ENCODE measurements at regions not wholly inside any gene's neighbourhood (a gene's known extent, or its start where the extent isn't known, plus 50 kb on each side); places are given as distances from the start of the nearest gene placed in this dataset.

DNA sequence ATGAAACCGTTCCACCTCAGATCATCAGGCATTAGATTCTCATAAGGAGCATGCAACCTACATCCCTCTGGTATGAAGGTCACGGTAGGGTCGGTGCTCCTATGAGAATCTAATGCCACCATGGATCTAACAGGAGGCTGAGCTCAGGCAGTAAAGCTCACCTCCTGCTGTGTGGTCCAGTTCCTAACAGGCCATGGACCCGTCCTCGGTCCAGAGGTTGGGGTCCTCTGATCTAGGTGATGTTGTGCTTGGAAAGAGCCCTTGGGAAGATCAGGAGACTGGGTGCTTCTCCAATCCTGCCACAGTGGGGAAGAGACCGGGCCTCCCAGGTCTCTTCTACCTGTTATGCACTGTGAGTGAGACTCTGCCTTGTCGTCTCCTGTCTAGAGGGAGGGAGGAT is 104.6 kb downstream of the ACKR3 start:
- DNase-seq, result no peak

DNA sequence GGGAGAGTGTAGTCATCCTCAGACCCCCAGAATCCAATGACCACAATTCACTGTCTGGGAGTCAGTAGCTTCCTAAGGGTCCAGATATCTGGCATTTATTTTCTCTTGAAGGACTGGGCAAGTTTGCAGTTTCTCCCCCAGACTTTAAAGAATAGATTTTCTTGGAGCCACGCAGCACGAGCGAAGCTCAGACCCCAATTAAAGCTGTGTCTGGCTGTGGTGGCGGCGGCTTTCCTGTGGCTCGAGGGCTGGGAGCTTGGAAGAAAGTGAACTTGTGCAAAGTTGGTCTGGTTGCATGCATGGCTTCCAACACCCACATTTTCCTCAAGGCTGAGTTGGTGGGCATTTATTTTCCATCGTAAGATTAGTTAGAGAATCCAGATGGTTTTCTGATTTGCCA is 105.0 kb downstream of the ACKR3 start:
- DNase-seq, result no peak

DNA sequence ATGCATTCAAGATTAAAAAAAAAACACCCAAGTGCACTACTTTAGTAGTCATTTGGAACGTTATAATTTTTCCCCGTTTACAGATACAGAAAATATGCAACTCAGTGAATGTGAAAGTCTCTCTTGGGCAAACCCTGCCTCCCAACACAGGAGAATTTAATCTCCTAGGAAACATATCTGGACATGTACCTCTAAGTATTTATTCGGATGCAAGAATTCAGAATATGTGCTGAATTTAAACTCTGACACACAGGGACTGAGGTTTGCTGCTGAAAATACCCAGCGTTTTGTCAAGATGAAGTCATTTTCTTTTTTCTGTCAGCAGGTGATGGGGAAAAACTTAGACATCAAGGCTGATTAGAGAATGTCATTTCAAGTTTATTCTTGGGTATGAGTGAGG is 105.4 kb downstream of the ACKR3 start:
- DNase-seq, result no peak

DNA sequence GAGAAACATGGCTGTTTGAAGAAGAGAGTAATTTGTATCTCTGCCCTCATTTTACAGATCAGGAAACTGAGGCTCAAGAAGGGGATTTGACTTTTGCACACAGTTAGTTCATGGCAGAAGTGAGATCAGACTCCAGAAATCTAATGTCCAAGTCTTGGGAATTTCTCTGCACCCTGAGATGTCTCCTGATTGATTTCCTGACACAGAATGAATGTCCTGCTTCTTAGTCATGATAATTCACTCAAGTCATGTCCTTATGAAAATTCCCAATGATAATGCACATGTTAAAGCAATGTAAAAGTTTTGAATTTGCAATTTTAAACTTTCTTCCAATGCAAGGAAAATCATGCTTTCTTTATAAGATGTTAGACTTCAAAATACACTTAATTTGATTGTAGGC is 105.9 kb downstream of the ACKR3 start:
- DNase-seq, result no peak

DNA sequence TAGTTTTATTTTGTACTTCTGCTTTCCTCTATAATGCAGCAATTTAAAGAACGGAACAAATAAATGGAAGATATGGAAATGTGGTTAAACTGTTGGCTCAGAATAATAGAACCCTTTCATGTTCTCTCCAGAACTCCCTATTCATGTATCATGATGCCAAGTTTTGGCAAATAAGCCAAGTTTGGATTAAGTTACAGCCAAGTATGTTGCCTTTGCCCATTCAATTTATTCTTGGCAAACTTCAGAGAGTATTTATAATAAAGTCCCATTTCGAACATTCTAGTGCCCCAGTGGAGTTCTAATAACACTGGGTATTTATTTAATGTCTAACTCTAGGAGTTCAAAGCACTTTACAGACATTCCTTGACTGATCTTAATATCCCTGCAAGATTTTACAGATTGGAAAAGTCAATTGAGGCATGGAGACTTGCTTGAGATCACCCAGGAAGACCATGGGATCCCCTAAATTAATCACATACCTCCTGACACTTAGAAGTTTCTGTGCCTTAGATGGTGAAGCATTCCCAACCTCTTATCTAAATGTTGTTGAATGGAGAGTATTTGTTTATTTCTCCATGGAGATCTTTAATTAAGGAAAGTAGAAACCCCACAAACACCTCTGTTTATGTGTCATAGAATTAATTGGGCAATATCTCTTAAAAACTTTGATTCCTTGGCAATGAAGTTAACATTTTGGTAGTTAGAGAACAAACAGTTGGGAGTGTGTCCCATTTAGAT is 106.7 kb downstream of the ACKR3 start:
- DNase-seq, result no peak

DNA sequence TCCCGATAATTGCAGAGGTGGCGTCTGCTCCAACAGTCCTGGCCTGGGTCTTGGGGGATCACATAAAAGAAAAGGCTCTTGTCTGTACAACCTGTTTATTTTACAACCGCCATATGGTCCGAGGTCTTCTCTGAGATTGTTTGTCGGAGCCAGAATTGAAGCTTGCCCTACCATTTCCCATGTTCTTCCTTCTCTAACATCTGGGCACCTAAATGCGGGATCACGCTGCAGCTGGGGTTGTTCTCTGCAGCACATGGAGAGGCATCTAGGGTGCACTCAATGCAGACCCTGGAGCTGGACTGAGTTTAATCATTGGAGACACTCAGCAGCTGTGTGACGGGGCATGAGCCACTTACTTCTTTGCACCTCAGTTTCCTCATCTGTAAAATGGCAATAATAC is 107.7 kb downstream of the ACKR3 start:
- no peak for DNase-seq

DNA sequence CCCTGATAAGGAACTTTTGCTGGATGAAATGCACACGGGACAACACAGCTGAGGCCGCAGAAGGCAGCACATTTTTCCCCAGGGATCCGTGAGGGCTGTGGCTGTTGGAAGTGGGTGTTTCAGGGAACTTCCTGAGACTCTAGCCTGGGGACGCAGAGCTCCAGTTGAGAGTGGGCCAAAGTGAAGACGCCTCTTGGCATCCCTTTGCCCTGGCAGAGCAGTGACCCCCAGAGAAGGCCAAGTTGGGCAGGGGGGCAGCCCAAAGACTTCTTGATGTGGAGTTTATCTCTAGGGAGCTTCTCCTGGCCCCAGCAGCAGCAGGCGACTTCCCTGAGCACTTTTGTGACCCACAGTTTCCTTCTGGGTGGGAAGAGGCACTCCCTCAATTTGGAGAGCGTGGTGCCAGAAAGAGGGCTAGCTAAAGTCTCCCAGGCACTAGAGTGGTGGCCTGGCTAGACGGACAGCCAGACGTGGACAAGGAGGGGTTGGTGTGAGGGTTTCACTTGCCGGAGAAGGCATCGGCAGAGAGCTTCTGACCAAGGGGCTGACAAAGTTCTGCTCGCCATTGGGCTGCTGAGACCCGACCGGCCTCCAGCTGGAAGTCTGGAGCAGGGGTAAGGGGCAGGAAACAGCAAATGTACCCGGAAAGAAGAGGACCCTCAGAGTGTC is 108.8 kb downstream of the ACKR3 start:
- DNase-seq, result no peak

DNA sequence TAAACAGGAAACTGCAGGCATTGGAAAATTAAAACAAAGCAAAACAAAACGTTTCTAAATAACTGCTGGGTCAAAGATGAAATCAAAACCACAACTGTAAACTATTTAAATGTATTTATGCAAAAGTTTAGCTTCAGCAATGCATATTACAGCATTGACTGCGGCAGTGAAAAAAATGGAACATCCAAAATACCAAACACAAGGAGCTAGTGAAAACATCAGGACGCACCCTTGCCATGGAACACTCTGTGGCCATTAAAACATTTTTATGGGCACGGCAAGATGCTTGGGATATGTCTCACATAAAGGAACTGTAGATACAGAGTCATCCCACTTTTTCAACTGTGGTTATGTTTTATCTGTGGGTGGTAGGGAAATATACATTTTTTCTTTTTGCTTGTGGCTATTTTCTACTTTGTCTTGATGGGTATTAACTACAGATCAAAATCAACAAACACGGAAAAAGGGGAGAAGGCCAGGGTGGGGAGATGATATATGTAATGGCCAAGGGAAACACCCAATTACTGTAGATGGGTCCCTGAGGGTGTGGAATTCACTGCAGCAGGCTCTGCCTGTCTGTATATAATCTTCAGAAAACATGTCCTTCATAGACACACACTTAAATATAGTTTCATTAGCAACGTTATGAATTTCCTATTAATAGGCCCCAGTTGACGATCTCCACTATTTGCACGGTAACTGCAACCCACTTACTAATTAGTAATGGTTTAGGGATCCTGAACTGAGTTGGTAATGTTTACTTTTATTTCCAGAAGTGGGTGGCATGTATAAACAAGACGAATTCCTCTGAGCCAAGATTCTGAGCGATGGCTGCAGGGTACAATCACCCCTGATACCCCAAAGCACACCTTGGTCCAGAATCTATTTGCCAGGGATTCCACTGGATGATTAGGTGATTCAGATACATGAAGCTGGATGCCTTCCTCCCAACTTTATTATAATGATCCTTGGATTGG is 110.5 kb downstream of the ACKR3 start:
- DNase-seq, result no peak

DNA sequence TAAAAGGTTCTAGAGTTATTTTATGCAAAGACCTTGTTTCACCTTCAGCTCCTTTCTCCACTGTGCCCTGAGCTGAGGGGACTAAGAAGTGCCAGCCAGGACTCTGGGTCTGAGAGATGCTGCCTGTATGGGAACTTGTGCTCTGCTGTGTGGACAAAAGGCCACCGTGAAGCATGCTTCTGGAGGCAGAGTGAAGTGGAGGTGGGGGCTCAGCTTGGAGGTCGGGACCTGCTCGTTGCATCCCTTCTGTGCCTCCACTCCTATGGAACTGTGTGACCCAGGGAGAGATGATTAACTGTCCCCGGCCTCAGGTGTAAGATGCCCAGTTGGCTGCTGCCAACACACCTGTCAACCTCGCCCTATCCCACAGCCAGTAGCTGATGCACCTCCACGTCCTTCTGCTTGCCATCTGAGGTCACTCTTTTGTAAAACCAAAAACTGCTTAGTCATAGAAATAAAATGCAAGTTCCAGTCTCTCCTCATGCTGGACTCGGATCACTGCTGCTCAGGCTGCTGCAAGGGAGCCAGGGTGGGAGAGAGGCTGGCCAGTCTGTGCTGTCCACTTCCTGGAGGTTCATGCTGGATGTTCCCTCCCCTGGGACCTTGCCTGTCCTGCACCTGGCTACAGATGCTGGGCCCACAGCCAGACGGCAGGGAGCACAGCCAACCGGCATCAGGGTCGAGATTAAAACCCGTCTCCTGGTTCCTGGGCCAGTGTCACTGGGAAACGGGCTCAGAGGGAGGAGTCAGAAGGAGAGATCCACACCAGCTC is 113.2 kb downstream of the ACKR3 start:
- no peak for DNase-seq

DNA sequence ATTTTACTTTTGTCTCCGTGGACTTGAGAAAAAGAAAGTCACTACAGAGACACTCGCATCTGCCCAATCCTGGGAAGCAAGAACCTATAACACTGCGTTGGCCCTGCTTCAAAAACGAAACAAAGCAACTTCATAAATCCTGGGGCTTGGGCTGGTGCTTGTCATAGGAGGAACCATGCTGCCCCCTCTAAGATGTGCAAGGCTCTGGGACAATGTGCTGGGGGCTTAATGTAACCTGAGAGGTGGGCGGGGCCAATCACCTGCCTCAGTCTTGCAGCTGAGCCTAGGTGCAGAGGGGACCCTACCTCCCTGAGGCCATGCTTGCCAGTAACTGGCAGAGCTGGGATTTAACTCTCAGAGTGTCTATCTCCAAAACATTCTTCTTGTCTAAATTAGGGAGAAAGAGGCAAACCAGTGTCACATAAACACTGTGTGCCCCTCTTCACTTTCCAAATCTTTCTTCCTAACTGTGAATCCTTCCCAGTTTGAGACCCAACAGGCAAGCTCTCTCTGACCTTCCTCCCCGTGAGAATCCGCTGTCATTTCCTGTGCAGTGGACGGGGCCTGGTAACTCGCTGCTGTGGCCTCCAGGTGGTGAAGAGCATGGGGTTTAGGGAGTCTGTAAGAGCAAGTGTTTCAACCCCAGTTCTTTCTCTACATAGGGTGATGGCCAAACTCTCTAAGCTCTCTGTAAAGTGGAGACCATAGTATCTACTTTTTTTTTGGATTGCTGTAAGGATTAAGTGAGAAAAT is 115.1 kb downstream of the ACKR3 start:
- DNase-seq, result no peak

DNA sequence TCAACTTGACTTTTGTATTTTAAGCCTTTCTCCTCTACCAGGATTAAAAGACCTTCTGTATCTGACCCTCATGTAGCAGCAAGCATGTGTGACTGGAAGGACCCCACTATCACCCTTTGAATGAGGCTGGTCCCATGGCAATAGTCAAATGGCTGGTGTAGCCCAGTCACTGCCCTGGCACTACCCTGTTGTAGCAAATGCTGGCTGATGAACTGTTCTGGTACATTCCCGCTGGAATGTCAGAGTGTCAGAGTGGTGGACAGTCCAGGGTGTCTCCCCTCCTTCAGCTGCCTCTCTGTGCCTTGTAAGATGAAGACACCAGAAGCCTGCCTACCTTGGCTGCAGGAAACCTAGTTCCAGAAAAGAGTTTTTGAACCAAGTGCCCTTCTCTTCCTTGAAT is 115.7 kb downstream of the ACKR3 start:
- DNase-seq, result no peak

DNA sequence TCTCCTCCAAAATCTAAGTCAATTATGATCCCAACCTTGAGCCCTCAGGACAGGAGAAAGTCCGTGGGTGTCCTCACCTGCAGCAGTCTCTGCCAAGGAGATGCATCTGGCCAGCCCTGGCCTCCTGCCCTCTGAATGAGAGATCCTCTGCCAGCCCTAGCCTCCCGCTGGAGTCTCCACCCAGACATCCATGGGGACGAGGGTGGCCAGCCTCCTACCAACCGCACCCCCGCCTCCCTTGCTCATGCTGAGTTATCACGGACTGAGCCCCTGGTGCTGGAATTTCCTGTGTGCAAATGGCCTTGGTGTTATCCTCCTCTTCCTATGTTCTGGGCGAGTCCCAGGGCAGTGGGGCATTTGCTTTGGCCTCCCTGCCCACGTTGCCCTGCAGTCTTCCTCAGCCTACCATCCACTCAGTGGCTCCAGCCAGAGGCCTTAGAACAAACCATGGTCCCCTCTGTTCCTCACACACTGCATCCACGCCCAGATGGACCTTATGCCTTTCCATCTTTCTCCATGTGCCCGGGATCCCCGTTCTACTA is 116.4 kb downstream of the ACKR3 start:
- no peak for DNase-seq

DNA sequence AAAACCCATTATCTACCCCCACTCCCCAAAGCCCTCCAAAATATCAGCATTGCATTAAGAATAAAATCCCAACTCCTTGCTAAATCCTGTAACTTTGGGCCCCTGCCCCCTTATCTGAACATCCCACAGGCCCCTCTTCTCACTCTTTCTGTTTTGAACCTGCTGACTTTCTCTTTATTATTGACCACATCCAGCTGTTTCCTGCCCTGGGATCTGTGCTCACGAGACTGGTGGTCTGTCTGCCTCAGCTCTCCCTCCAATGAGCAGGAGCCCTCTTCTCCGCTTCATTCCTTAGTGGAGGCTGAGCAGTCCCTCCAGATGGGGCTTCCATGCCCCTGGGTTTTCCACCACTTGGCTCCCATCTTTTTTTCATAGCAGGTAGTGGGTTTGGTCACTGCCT is 116.9 kb downstream of the ACKR3 start:
- no peak for DNase-seq

DNA sequence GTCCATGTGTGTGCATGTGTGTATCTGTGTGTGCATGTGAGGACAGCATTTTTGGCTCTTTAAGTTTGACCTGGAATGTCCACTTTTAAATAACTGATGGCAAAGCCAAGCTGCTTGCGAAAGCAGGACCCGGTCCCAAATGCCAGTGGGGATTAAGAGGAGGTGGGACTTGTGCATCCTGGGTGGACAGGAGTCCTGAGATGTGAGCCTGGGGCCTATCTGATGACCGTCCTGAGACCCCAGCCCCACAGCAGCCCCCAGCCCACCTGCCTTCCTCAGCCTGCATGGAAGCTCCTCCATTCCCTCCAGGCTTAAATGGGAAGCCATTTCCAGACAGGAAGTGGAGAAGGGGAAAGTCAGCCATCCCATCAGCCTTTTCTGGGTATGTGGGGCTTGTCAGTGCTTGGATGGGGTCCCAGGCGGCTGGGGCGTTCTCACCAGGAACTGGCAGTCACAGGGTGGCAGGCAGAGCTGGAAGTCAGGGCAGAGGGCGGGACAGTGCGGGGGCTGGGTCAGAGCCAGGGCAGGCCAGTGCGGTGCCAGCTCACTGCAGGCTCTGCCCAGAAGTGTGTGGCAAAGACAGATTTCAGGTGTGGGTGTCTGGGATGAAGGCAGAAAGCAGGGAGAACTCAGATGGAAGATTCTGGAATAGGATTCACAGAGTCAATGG is 117.8 kb downstream of the ACKR3 start:
- no peak for DNase-seq

DNA sequence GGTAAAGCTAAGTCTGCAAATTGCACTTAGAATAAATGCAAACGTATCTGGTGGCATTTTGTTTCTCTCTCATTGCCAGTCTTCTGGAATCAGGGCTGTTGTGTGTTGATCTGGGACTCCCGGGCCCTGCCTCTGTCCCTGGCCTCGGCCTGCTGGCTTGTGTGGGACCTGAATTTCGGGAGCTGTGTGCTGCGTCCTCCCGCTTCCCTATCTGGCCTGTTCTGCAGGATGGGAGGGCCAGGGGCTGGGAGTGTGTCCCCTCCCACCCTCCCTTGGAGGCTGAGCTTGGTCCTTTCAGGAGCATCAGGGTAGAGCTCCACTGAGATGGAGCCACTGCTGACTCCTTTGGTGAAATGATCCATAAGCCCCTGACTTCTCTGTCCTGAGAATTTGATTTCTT is 118.5 kb downstream of the ACKR3 start:
- DNase-seq, result no peak

DNA sequence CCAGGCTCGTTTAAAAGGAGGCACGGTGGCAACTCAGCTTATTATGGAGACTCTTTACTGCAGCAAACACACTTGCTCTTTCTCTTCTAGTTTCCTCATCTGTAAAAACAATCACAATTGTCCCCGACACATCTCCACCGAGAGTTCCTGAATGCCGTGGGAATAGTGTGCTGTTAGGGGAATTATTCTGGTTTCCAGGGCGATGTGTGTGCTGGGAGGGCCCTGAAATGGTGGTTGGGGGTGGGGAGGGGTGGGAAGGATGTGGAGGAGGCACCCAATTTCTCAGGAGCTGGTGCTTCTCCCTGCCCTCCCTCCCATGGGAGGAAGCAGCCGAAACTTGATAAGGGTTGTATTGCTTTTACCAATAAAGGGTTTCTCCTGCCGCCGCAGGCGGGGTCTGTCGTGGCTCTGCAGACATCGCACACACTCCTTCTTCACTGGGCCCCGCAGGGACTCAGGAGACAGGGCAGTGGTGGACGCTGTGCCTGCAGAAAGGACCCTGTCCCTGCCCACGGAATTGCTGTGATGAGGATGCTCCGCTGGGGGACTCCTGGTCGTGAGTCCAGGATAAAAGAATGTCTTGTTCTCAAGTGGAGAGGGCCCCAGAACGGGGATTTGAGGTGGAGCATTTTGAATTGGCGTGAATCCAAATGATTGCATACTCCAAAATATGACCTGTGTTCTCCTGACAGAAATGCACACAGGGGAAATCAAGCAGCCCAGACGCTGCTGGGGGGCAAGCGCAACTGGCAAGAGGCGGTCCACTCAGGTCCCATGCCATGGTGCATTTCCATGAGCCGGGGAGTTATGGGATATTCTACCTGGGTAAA is 119.2 kb downstream of the ACKR3 start:
- DNase-seq, result no peak

DNA sequence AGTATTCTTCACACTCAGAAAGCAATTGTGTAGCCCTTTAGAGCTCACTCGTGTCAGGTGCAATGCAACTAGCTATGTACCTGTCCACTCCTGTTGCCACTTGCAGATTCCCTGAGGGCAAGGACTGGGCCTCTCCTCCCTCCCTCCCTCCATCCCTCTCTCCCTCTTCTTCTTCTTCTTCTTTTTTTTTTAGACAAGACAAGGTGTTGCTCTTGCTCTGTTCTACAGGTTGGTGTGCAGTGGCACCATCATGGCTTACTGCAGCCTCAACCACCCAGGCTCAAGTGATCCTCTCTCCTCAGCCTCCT is 119.7 kb downstream of the ACKR3 start:
- DNase-seq, result no peak

DNA sequence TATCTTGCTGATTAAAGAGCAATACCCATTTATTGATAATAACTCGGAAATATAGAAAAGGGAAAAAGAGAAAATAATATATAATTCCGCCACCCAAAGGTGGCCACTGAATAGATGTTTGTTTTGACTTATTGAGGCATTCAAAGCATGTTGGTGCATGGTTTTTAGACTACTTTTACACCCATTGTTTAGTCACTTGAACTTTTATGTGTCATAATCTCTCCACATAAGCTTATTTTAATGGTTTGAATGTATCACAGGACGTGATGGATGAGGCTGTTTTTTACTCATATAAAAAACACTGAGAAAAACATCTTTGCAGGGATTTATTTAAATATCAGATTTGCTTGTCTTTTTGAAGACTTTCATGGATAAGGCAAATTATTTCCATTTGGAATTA is 120.4 kb downstream of the ACKR3 start:
- DNase-seq, result no peak

DNA sequence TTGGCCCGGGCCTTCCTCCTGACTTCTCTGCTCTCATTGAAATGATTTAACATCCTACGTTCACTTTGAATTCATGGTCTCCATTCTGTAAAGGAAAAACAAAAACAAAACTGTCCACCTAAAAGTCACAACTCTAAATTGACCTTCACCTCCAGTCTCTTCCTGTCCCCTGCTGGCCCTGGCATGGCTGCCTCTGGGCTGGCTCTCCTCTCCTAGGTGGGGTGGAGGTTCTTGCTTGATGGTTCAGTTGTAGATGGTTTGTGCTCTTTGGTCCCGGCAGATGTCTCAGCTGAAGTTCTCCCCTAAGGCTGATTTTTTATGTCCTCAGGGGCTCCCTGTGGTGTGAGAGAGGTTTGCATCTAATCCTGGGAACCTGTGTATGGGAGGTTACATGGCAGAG is 121.1 kb downstream of the ACKR3 start:
- DNase-seq, result no peak

DNA sequence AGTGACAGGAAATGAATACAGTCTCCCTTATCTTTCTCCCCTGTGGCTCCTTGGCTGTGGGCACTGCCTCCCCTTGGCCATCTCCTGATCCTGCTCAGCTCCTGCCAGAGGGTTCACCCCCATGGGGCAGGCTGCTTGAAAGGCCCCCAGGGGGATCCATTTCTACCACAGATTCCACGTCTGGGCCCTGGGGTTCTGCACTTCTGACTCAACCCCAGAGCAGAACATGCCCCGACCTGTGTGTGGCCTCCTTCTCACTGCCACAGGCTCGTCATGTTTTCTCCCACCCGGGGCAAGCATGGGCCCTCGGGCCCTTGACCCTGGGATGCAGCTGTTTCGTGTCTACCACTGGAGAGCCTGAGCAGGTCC is 122.2 kb downstream of the ACKR3 start:
- no peak for DNase-seq

DNA sequence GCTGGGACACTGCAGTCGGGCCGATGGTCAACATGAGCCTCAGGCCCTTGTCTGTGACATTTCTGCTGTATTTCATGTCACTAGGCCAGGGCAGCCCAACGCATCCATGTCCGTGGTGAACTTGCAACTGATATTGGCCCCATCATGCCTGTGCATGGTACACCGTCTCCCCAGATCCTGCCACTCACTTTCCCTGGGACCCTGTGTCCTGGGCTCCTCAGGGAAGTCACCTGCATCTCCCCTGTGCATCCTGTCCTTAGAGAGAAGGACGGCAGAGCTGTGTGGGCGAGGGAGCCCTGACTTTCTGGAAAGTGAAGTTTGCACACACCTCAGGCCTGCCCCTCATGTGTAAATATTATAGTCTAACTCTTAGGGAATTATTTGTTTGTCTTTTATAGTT is 123.3 kb downstream of the ACKR3 start:
- no peak for DNase-seq

Measured in kidney glomerular epithelial cell (primary cell).